Duodenal mucosa (tissue), 2 donors: ENCODE measurements at regions not wholly inside any gene's neighbourhood (a gene's known extent, or its start where the extent isn't known, plus 50 kb on each side); places are given as distances from the start of the nearest gene placed in this dataset.

Source experiments
- H3K27ac ChIP-seq: one replicate; pipeline ENCODE4 v1.7.0; 2013; ENCODE audit warnings: low read depth, low read length
- H3K27me3 ChIP-seq, 2 donors: one replicate each; pipeline ENCODE4 v1.7.0; 2013; ENCODE audit warnings: low read length in 2 of 2, control low read depth in 1 of 2; ENCODE audit not compliant: insufficient read depth in 2 of 2, control insufficient read depth in 1 of 2
- H3K36me3 ChIP-seq, 2 donors: one replicate each; pipeline ENCODE4 v1.7.0; 2013; ENCODE audit warnings: low read length in 2 of 2, control low read depth in 1 of 2; ENCODE audit not compliant: insufficient read depth in 2 of 2, control insufficient read depth in 1 of 2
- H3K4me1 ChIP-seq, 2 donors: one replicate each; pipeline ENCODE4 v1.7.0; 2013; ENCODE audit warnings: low read length in 2 of 2, control low read depth in 1 of 2; ENCODE audit not compliant: insufficient read depth in 2 of 2, control insufficient read depth in 1 of 2
- H3K4me3 ChIP-seq, 2 donors: one replicate each; pipeline ENCODE4 v1.7.0; 2013; ENCODE audit warnings: low read length in 2 of 2, low read depth in 1 of 2
- H3K9ac ChIP-seq, 2 donors: one replicate each; pipeline ENCODE4 v1.7.0; 2013; ENCODE audit warnings: low read length in 2 of 2, low read depth in 1 of 2
- H3K9me3 ChIP-seq, 2 donors: one replicate each; pipeline ENCODE4 v1.7.0; 2013; ENCODE audit warnings: low read length in 2 of 2, control low read depth in 1 of 2; ENCODE audit not compliant: control insufficient read depth in 1 of 2

GRCh38 chr22:22345781-22346180 lies 101.2 kb downstream of the VPREB1 start:
- H3K27ac ChIP-seq = no peak overlapping the region
- H3K9me3 ChIP-seq = no peaks in the 10 kb centered on the region
- peaks cover 21 to 22% of the 10 kb centered on the region in 2 donors for H3K4me1 ChIP-seq
- no peak overlapping the region for H3K9ac ChIP-seq
- no peaks in the 10 kb centered on the region for H3K36me3 ChIP-seq
- peaks cover 4 to 5% of the 10 kb centered on the region in 2 donors for H3K27me3 ChIP-seq
- H3K4me3 ChIP-seq = no peak overlapping the region

- Histone ChIP-seq H3K36me3 (no peaks in the 10 kb centered on the region), H3K4me1 (peaks cover 21 to 22% of the 10 kb centered on the region in 2 donors), H3K9ac (no peak overlapping the region), H3K4me3 (no peak overlapping the region), H3K9me3 (no peaks in the 10 kb centered on the region), H3K27me3 (peaks cover 4 to 5% of the 10 kb centered on the region in 2 donors), H3K27ac (no peak overlapping the region)
These were observed 102.0 kb downstream of the VPREB1 start for GRCh38 chr22:22346401-22347107.

GRCh38 chr22:22348127-22348814 lies 103.7 kb downstream of the VPREB1 start:
- H3K36me3 ChIP-seq = no peaks in the 10 kb centered on the region
- H3K4me1 ChIP-seq = peaks cover 17 to 18% of the 10 kb centered on the region in 2 donors
- no peaks in the 10 kb centered on the region for H3K9me3 ChIP-seq
- H3K27ac ChIP-seq = no peak overlapping the region
- H3K9ac ChIP-seq = no peak overlapping the region
- H3K4me3 ChIP-seq = no peak overlapping the region
- peaks cover 3 to 4% of the 10 kb centered on the region in 2 donors for H3K27me3 ChIP-seq

GRCh38 chr22:22348815-22349454 lies 104.3 kb downstream of the VPREB1 start:
- no peak overlapping the region for H3K9ac ChIP-seq
- H3K27me3 ChIP-seq = peaks cover 3 to 4% of the 10 kb centered on the region in 2 donors
- H3K4me1 ChIP-seq = peaks cover 10 to 11% of the 10 kb centered on the region in 2 donors
- no peaks in the 10 kb centered on the region for H3K36me3 ChIP-seq
- H3K9me3 ChIP-seq = no peaks in the 10 kb centered on the region
- no peak overlapping the region for H3K27ac ChIP-seq
- no peak overlapping the region for H3K4me3 ChIP-seq

- H3K9me3 ChIP-seq = no peaks in the 10 kb centered on the region
- no peaks in the 10 kb centered on the region for H3K36me3 ChIP-seq
- peaks cover 5 to 6% of the 10 kb centered on the region in 2 donors for H3K4me1 ChIP-seq
- H3K4me3 ChIP-seq = no peak overlapping the region
- H3K27me3 ChIP-seq = peaks cover 3 to 4% of the 10 kb centered on the region in 2 donors
- H3K27ac ChIP-seq = no peak overlapping the region
- H3K9ac ChIP-seq = no peak overlapping the region
These were observed 104.9 kb downstream of the VPREB1 start for GRCh38 chr22:22349455-22349836.

GRCh38 chr22:22351366-22351765 lies 106.8 kb downstream of the VPREB1 start:
- no peak overlapping the region for H3K4me3 ChIP-seq
- no peaks in the 10 kb centered on the region for H3K4me1 ChIP-seq
- H3K9ac ChIP-seq = no peak overlapping the region
- H3K36me3 ChIP-seq = no peaks in the 10 kb centered on the region
- no peaks in the 10 kb centered on the region for H3K9me3 ChIP-seq
- H3K27me3 ChIP-seq = peaks cover 3 to 11% of the 10 kb centered on the region in 2 donors
- H3K27ac ChIP-seq = no peak overlapping the region

GRCh38 chr22:22352371-22352999 lies 107.9 kb downstream of the VPREB1 start:
- Histone ChIP-seq H3K27ac (no peak overlapping the region), H3K4me3 (no peak overlapping the region)

GRCh38 chr22:22355096-22355834 lies 110.7 kb downstream of the VPREB1 start:
- no peaks in the 10 kb centered on the region for H3K36me3 ChIP-seq
- H3K9ac ChIP-seq = no peak overlapping the region
- no peak overlapping the region for H3K4me3 ChIP-seq

More at GRCh38 chr22:22352371-22352999, 107.9 kb downstream of the VPREB1 start:
- H3K27me3 ChIP-seq = peaks cover 3 to 11% of the 10 kb centered on the region in 2 donors
- H3K36me3 ChIP-seq = no peaks in the 10 kb centered on the region
- no peaks in the 10 kb centered on the region for H3K9me3 ChIP-seq
- H3K9ac ChIP-seq = no peak overlapping the region
- H3K4me1 ChIP-seq = no peaks in the 10 kb centered on the region

GRCh38 chr22:22357024-22357883 lies 112.7 kb downstream of the VPREB1 start:
- no peak overlapping the region for H3K4me3 ChIP-seq
- no peaks in the 10 kb centered on the region for H3K9me3 ChIP-seq
- H3K4me1 ChIP-seq = no peaks in the 10 kb centered on the region
- no peak overlapping the region for H3K9ac ChIP-seq
- H3K27me3 ChIP-seq = peaks cover 0 to 7% of the 10 kb centered on the region in 2 donors
- H3K36me3 ChIP-seq = no peaks in the 10 kb centered on the region
- no peak overlapping the region for H3K27ac ChIP-seq

More at GRCh38 chr22:22355096-22355834, 110.7 kb downstream of the VPREB1 start:
- Histone ChIP-seq H3K27ac (no peak overlapping the region), H3K9me3 (no peaks in the 10 kb centered on the region), H3K4me1 (no peaks in the 10 kb centered on the region), H3K27me3 (peaks cover 3 to 7% of the 10 kb centered on the region in 2 donors)
